ENCODE measurements at regions not wholly inside any gene's neighbourhood (a gene's known extent, or its start where the extent isn't known, plus 50 kb on each side); places are given as distances from the start of the nearest gene placed in this dataset.

GRCh38 chr13:96898646-96899254 lies 95.5 kb downstream of the OXGR1 start:
- no peak overlapping the region for H2AFZ ChIP-seq (ENCODE audit: control insufficient read depth, low read depth, low read length)
- ChIA-PET RAD21 (ENCODE audit: unreplicated experiment) (no interaction called here), POLR2A (no interaction called here), CTCF (no interaction called here), SMC1A (ENCODE audit: uncharacterized antibody, unreplicated experiment) (no interaction called here)
- no peaks in the 10 kb centered on the region for H3K36me3 ChIP-seq (ENCODE audit: control insufficient read depth in 2 of 2, insufficient read depth in 2 of 2, low read length in 1 of 2)
- no peak overlapping the region for H3K4me3 ChIP-seq
- H3K4me1 ChIP-seq (ENCODE audit: control insufficient read depth, insufficient read depth, low read length) = no peaks in the 10 kb centered on the region
- ATAC-seq (no peak), FAIRE-seq (no peak), DNase-seq (ENCODE audit: low read depth, low spot score) (no peak)
- no peaks in the 10 kb centered on the region for H3K9me3 ChIP-seq (replicated peaks; ENCODE audit: control insufficient read depth, insufficient read depth, low read length)
- intact Hi-C loops (cut with micrococcal nuclease; ENCODE audit: unreplicated experiment) (no loop called here), in situ Hi-C loops (cut with MboI) (no loop called here)
- no peak overlapping the region for H3K4me2 ChIP-seq (ENCODE audit: control insufficient read depth, insufficient read depth)
- H3K27ac ChIP-seq (ENCODE audit: control insufficient read depth, insufficient read depth) = no peak overlapping the region
- H3K9ac ChIP-seq (ENCODE audit: control insufficient read depth, insufficient read depth, low read length) = no peak overlapping the region
- WGBS (ENCODE audit: insufficient coverage, insufficient replicate concordance, low lambda C conversion rate, missing lambda C conversion rate) = 8% methylated on average over 6 of the region's 6 CpGs
- TF ChIP-seq PML (IDR thresholded peaks at IDR 0.05; ENCODE audit: low read length) = no peak
- no peak for TF ChIP-seq ATF3 (IDR thresholded peaks at IDR 0.05; ENCODE audit: borderline replicate concordance, extremely low read depth, low read depth, low read length)
- no peak for TF ChIP-seq HDAC6 (IDR thresholded peaks at IDR 0.05; ENCODE audit: unreplicated experiment)
- BruUV-seq (replicated peaks) = no TSS peak
- H3K27me3 ChIP-seq (replicated peaks in 1 of 2; ENCODE audit: control insufficient read depth in 2 of 2, insufficient read depth in 2 of 2, low read length in 1 of 2) = no peaks in the 10 kb centered on the region
- H4K20me1 ChIP-seq (ENCODE audit: control insufficient read depth, insufficient read depth) = no peaks in the 10 kb centered on the region
- no peaks in the 10 kb centered on the region for H3K79me2 ChIP-seq (ENCODE audit: control insufficient read depth, insufficient read depth, low read length)

DNA sequence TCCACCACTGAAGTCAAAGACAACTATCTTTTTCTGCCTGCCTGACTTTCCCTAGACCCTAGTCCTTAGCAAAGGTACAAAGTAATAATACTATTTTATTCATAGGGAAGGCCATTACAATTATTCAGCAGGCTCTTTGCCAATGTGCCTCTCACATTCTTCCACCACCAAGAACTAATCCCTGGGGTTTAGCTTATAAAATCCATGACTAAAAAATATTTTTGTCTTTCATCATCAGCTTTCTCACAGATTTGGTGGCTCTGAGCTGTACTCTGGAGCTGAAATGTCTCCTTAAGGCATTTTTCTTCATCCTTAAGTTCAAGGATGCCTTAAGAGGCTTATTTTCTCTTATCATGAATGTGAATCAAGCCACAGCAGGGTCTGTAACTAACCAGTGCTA lies 96.1 kb downstream of the OXGR1 start:
- Histone ChIP-seq H3K9me3 (replicated peaks; ENCODE audit: control insufficient read depth, insufficient read depth, low read length) (no peaks in the 10 kb centered on the region), H3K27me3 (replicated peaks in 1 of 2; ENCODE audit: control insufficient read depth in 2 of 2, insufficient read depth in 2 of 2, low read length in 1 of 2) (no peaks in the 10 kb centered on the region), H2AFZ (ENCODE audit: control insufficient read depth, low read depth, low read length) (no peak overlapping the region), H3K27ac (ENCODE audit: control insufficient read depth, insufficient read depth) (no peak overlapping the region), H3K4me2 (ENCODE audit: control insufficient read depth, insufficient read depth) (no peak overlapping the region), H3K36me3 (ENCODE audit: control insufficient read depth in 2 of 2, insufficient read depth in 2 of 2, low read length in 1 of 2) (no peaks in the 10 kb centered on the region), H3K9ac (ENCODE audit: control insufficient read depth, insufficient read depth, low read length) (no peak overlapping the region), H4K20me1 (ENCODE audit: control insufficient read depth, insufficient read depth) (no peaks in the 10 kb centered on the region), H3K4me3 (no peak overlapping the region), H3K79me2 (ENCODE audit: control insufficient read depth, insufficient read depth, low read length) (no peaks in the 10 kb centered on the region), H3K4me1 (ENCODE audit: control insufficient read depth, insufficient read depth, low read length) (no peaks in the 10 kb centered on the region)
- DNase-seq (ENCODE audit: low read depth, low spot score) (no peak), FAIRE-seq (no peak), ATAC-seq (no peak)
- intact Hi-C loops (cut with micrococcal nuclease; ENCODE audit: unreplicated experiment) (no loop called here), in situ Hi-C loops (cut with MboI) (no loop called here)
- ChIA-PET CTCF (no interaction called here), SMC1A (ENCODE audit: uncharacterized antibody, unreplicated experiment) (no interaction called here), POLR2A (no interaction called here), RAD21 (ENCODE audit: unreplicated experiment) (no interaction called here)
- TF ChIP-seq PRDM15 (CRISPR knock-in tag; IDR thresholded peaks at IDR 0.05) (no peak), HDAC6 (IDR thresholded peaks at IDR 0.05; ENCODE audit: unreplicated experiment) (no peak), NFYB (IDR thresholded peaks at IDR 0.05; ENCODE audit: insufficient read depth, low read depth, low read length) (no peak), CBX5 (IDR thresholded peaks at IDR 0.05; ENCODE audit: low read depth) (no peak), MEF2B (IDR thresholded peaks at IDR 0.05; ENCODE audit: partially characterized antibody, poor library complexity, severe bottlenecking) (no peak), MYC (IDR thresholded peaks at IDR 0.05; ENCODE audit: insufficient read depth, insufficient read length, insufficient replicate concordance, low read length, severe bottlenecking) (no peak), E2F8 (IDR thresholded peaks at IDR 0.05; ENCODE audit: low read depth, partially characterized antibody) (no peak)
- BruUV-seq (replicated peaks) = no TSS peak
